Parathyroid adenoma (tissue), 2 donors: ENCODE measurements at regions not wholly inside any gene's neighbourhood (a gene's known extent, or its start where the extent isn't known, plus 50 kb on each side); places are given as distances from the start of the nearest gene placed in this dataset.

Experiments
- H2AFZ ChIP-seq: fragments of 300-600 bp; sonication (generic); one replicate; pipeline ENCODE4 v1.7.0; 2017; ENCODE audit warnings: antibody characterized with exemption, mild to moderate bottlenecking
- H3K27ac ChIP-seq: fragments of 300-600 bp; sonication (generic); one replicate; pipeline ENCODE4 v1.7.0; 2017
- H3K27me3 ChIP-seq: fragments of 300-600 bp; sonication (generic); one replicate; pipeline ENCODE4 v1.7.0; 2017; ENCODE audit warnings: low read length; ENCODE audit not compliant: control insufficient read depth, insufficient read depth
- H3K36me3 ChIP-seq: fragments of 300-600 bp; sonication (generic); one replicate; pipeline ENCODE4 v1.7.0; 2017; ENCODE audit warnings: low read length; ENCODE audit not compliant: control insufficient read depth, insufficient read depth
- H3K4me1 ChIP-seq: fragments of 300-600 bp; sonication (generic); one replicate; pipeline ENCODE4 v1.7.0; 2017; ENCODE audit warnings: control low read depth
- H3K4me2 ChIP-seq: fragments of 300-600 bp; sonication (generic); one replicate; pipeline ENCODE4 v1.7.0; 2017; ENCODE audit warnings: low read length
- H3K4me3 ChIP-seq: fragments of 300-600 bp; sonication (generic); one replicate; pipeline ENCODE4 v1.7.0; 2017; ENCODE audit warnings: low read depth, low read length
- H3K79me2 ChIP-seq: fragments of 300-600 bp; sonication (generic); one replicate; pipeline ENCODE4 v1.7.0; 2017; ENCODE audit warnings: control low read depth
- H3K9ac ChIP-seq: fragments of 300-600 bp; sonication (generic); one replicate; pipeline ENCODE4 v1.7.0; 2017; ENCODE audit warnings: mild to moderate bottlenecking
- H3K9me3 ChIP-seq: fragments of 300-600 bp; sonication (generic); one replicate; pipeline ENCODE4 v1.7.0; 2017; ENCODE audit warnings: low read length; ENCODE audit not compliant: control insufficient read depth
- CTCF ChIP-seq: fragments of 300-600 bp; sonication (generic); IDR thresholded peaks from one replicate; pipeline ENCODE4 v1.7.0; 2017; ENCODE audit warnings: antibody characterized with exemption, mild to moderate bottlenecking
- donor health status: primary hyperparathyroidism.

DNA sequence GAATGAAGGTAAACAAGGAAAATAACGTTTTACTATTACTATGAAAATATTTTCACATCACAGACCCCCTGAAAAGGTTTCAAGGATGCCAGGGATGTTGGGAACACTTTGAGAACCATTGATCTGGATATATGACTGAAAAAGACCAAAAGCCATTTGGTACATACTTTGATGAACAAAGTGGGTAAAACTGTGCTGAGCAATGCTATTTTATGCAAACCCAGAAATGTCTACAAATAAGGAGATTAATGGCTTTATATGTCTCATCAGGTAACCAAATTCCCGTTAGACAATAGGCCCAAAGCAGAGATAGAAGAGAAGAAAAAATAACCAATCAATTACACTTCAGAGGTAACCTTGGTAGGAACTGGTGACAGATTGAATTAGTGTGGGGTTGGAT, 101.4 kb upstream of the CNKSR3 start:
- no peak for TF ChIP-seq CTCF
- Histone ChIP-seq H3K27me3 (no peaks in the 10 kb centered on the region), H3K79me2 (no peaks in the 10 kb centered on the region), H3K4me3 (no peak overlapping the region), H2AFZ (no peak overlapping the region), H3K4me2 (no peak overlapping the region), H3K27ac (no peak overlapping the region), H3K4me1 (no peaks in the 10 kb centered on the region), H3K9ac (no peak overlapping the region), H3K36me3 (no peaks in the 10 kb centered on the region), H3K9me3 (no peaks in the 10 kb centered on the region)

GRCh38 chr6:154613137-154613676, 102.7 kb upstream of the CNKSR3 start:
- H3K27me3 ChIP-seq: no peaks in the 10 kb centered on the region
- TF ChIP-seq CTCF: no peak
- no peaks in the 10 kb centered on the region for H3K79me2 ChIP-seq
- H3K4me1 ChIP-seq: no peaks in the 10 kb centered on the region
- no peaks in the 10 kb centered on the region for H3K36me3 ChIP-seq
- no peak overlapping the region for H3K9ac ChIP-seq
- H3K9me3 ChIP-seq: no peaks in the 10 kb centered on the region
- no peak overlapping the region for H3K4me2 ChIP-seq
- no peak overlapping the region for H3K4me3 ChIP-seq
- H2AFZ ChIP-seq: no peak overlapping the region
- H3K27ac ChIP-seq: no peak overlapping the region

GRCh38 chr6:154614101-154614500, 103.6 kb upstream of the CNKSR3 start:
- no peak overlapping the region for H3K4me3 ChIP-seq
- no peaks in the 10 kb centered on the region for H3K36me3 ChIP-seq
- TF ChIP-seq CTCF: no peak
- H2AFZ ChIP-seq: no peak overlapping the region
- H3K4me2 ChIP-seq: no peak overlapping the region
- H3K27ac ChIP-seq: no peak overlapping the region
- no peaks in the 10 kb centered on the region for H3K79me2 ChIP-seq
- H3K4me1 ChIP-seq: no peaks in the 10 kb centered on the region
- H3K9ac ChIP-seq: no peak overlapping the region
- H3K9me3 ChIP-seq: no peaks in the 10 kb centered on the region
- H3K27me3 ChIP-seq: no peaks in the 10 kb centered on the region

- Histone ChIP-seq H3K9ac (no peak overlapping the region), H3K36me3 (no peaks in the 10 kb centered on the region), H2AFZ (no peak overlapping the region), H3K4me3 (no peak overlapping the region), H3K27ac (no peak overlapping the region), H3K9me3 (no peaks in the 10 kb centered on the region), H3K4me2 (no peak overlapping the region), H3K4me1 (no peaks in the 10 kb centered on the region), H3K27me3 (no peaks in the 10 kb centered on the region), H3K79me2 (no peaks in the 10 kb centered on the region)
- no peak for TF ChIP-seq CTCF
Observed at GRCh38 chr6:154614641-154615040, 104.2 kb upstream of the CNKSR3 start.

DNA sequence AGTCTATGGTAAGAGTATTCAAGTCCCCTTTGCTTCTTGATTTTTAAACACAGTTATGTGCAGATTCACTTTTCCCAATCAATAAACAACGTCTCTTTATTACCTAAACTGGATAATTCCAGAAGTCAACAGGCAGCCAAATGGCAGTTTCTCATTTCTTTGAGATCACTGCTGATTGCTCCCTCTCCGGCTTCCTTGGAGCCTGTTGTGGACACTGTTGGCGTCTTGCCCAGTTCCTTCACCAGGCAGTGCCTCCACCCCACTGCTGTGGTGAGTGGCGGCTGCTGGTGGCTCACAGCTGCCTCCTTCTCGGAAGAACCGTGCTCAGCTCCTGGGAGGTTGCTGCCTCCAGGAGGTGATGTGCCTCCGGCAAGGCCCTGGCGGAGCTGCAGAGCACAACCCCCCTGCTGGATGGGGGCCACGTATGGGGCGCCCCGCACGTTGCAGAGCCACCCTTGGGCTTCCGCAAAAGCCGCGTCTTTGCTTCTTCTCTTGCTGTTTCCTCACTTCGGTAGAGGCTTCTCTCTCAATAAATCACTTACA, 105.1 kb upstream of the CNKSR3 start:
- TF ChIP-seq CTCF: no peak
- H2AFZ ChIP-seq: no peak overlapping the region
- no peaks in the 10 kb centered on the region for H3K36me3 ChIP-seq
- no peak overlapping the region for H3K27ac ChIP-seq
- H3K4me3 ChIP-seq: no peak overlapping the region
- H3K9ac ChIP-seq: no peak overlapping the region
- H3K27me3 ChIP-seq: no peaks in the 10 kb centered on the region
- no peaks in the 10 kb centered on the region for H3K79me2 ChIP-seq
- H3K4me1 ChIP-seq: no peaks in the 10 kb centered on the region
- H3K9me3 ChIP-seq: no peaks in the 10 kb centered on the region
- no peak overlapping the region for H3K4me2 ChIP-seq
